Limb (tissue), 2 donors: ENCODE measurements at regions not wholly inside any gene's neighbourhood (a gene's known extent, or its start where the extent isn't known, plus 50 kb on each side); places are given as distances from the start of the nearest gene placed in this dataset.

Source experiments
- DNase-seq, 2 donors: peaks; one replicate each; pipeline ENCODE4 v3.0.0-alpha.2; 2016; ENCODE audit errors: extremely low spot score in 2 of 2

GRCh38 chr2:49515996-49516782, 361.9 kb upstream of the FSHR start:
- DNase-seq: no peak

DNA sequence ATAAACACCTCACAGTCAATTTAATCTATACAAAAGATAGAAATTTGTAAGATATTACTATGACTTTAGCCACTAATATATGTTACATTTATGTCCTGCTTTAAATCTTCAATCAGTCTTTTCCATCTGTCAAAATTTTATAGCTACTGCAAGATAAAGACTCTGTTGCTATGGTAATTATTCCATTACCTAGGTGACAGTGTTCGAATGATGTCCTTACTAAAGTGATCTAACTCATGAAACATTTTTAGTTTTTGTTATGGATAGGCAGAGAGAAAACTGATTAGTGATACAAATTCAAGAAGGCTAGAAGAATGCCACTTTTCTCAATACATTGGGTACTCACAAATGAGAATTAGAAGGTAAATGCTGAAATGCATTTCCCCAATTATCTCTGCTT, 359.9 kb upstream of the FSHR start:
- DNase-seq: no peak

DNA sequence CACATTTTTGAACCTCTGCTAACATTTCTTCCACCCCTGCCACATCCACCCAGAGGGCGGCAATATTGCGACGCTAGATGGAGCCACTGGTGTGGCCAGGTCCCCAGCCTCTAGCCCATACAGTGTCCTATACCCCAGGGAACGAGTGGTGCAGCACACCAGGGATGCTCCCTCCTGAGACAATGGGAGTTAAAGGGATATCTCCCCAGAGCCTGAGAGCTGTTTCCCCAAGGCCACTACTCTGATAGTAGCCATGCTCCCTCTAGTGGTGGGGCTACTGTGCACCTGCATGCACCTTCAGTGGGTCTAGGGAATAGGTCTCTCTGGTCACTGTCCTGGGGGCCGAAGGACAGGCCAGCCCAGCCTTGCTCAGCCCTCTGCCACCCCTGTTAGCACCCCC, 336.4 kb upstream of the FSHR start:
- DNase-seq: no peak

- DNase-seq: no peak
Measured at GRCh38 chr2:49487139-49487538, 332.8 kb upstream of the FSHR start.

DNA sequence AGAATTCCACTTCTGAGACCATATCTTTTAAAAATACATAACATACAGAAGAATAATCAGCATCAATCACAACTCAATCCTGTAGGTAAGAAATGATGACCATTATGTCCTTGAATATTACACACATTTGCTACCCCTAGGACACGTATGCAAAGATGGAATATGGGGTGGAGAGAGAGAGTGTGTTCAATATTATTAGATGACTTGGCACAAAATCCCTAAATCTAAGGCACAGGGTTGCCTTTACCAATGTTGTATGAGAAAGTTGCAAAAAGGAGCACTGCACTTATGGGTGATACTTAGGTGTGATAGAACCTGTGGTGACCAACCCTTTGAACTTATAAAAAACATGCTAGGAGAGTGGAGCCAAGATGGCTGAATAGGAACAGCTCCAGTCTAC, 326.2 kb upstream of the FSHR start:
- no peak for DNase-seq

GRCh38 chr2:49465157-49465831, 311.0 kb upstream of the FSHR start:
- DNase-seq: no peak

GRCh38 chr2:49459314-49459993, 305.1 kb upstream of the FSHR start:
- DNase-seq: no peak

GRCh38 chr2:49444005-49444404, 289.7 kb upstream of the FSHR start:
- DNase-seq: no peak

GRCh38 chr2:49426996-49427395, 272.7 kb upstream of the FSHR start:
- no peak for DNase-seq

GRCh38 chr2:49416252-49416651, 261.9 kb upstream of the FSHR start:
- DNase-seq: no peak

DNA sequence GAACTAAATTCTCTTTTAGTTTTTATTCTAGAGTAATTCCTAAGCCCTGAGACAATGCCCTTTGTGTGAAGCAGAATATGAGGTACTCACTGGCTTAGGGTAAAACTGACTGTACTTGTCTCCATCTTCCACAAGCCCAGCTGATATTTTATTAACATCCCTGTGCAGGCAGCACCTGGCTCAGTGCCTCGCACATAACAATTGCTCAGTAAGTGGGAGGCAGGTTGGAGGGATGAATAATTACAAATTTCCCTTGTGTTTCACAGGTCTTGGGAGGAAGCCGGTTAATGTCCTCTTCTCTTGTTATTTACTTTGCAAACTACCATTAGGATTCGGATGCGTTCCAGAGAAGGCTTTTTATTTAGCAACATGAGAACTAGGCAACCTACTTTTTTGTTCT, 249.8 kb upstream of the FSHR start:
- no peak for DNase-seq

- no peak for DNase-seq
Measured at GRCh38 chr2:49403637-49404036, 249.3 kb upstream of the FSHR start.

DNA sequence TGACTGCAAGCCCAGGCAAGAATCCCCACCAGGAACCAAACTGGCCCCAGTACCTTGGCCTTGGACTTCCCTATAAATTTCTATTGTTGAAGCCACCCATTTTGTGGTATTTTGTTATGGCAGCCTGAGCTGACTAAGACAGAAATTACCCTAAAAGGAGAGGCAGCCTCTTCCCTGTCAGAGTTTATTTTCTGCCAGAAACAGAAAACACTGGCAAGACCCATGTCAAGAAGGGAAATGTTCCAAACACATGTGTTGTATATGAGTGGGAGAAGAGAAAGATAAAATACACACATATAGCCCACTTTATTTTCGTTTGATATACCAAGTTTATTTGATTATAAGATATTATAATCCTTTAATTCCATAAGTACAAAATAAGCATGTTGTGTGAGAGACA, 225.1 kb upstream of the FSHR start:
- no peak for DNase-seq

- DNase-seq: no peak
Measured at GRCh38 chr2:49371128-49371701, 216.9 kb upstream of the FSHR start.

- DNase-seq: no peak
Measured at GRCh38 chr2:49369650-49370049, 215.3 kb upstream of the FSHR start.

GRCh38 chr2:49369101-49369500, 214.8 kb upstream of the FSHR start:
- no peak for DNase-seq

GRCh38 chr2:49367003-49367402, 212.7 kb upstream of the FSHR start:
- DNase-seq: no peak

GRCh38 chr2:49360407-49360767, 206.1 kb upstream of the FSHR start:
- DNase-seq: no peak

GRCh38 chr2:49359721-49360406, 205.5 kb upstream of the FSHR start:
- DNase-seq: no peak

DNA sequence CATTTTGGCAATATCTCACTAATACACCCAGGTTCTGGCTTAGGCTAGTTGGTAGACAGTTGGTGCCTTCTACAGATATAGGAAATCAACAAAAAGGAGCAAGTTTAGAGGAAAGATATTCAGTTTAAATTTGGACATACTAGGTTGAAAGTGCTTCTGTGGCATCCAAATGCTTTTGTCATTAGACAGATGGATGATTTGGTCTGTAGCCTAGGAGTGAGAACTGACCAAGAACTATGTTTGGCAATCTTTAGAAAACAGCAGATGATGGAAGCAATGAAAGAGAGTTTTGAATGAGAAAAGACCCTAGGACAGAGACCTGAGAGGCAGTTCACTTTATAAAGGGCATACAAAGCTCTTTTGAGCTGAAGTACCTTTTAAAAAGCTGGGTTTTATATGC, 201.3 kb upstream of the FSHR start:
- DNase-seq: no peak

GRCh38 chr2:49351560-49351959, 197.2 kb upstream of the FSHR start:
- no peak for DNase-seq

GRCh38 chr2:49343638-49344037, 189.3 kb upstream of the FSHR start:
- no peak for DNase-seq
